HG02884 (cell line): ENCODE measurements at regions not wholly inside any gene's neighbourhood (a gene's known extent, or its start where the extent isn't known, plus 50 kb on each side); places are given as distances from the start of the nearest gene placed in this dataset.
"Not testable (repeated sequence)": the region's sequence is repeated elsewhere in the genome, so short reads cannot be mapped to it uniquely, and the experiment has no call there.

ENCODE experiments used
- ATAC-seq: cut with Tn5 transposase; IDR thresholded peaks from one replicate; pipeline ENCODE4 v1.9.1; 2021; ENCODE audit warnings: mild to moderate bottlenecking, moderate library complexity; ENCODE audit not compliant: unreplicated experiment

- no peak for ATAC-seq
These were observed 140.9 kb downstream of the MZT1 start for GRCh38 chr13:72586518-72586917.

GRCh38 chr13:72585254-72585653 lies 142.2 kb downstream of the MZT1 start:
- no peak for ATAC-seq

- ATAC-seq, result no peak
These were observed 156.2 kb downstream of the MZT1 start for GRCh38 chr13:72571191-72571590.

GRCh38 chr13:72570019-72570418 lies 157.4 kb downstream of the MZT1 start:
- ATAC-seq, result no peak

GRCh38 chr13:72567566-72567965 lies 159.9 kb downstream of the MZT1 start:
- no peak for ATAC-seq

GRCh38 chr13:72566526-72566925 lies 160.9 kb downstream of the MZT1 start:
- no peak for ATAC-seq

GRCh38 chr13:72565893-72566292 lies 161.5 kb downstream of the MZT1 start:
- no peak for ATAC-seq

- no peak for ATAC-seq
These were observed 164.7 kb downstream of the MZT1 start for GRCh38 chr13:72562686-72563085.

- ATAC-seq, result no peak
These were observed 165.6 kb downstream of the MZT1 start for GRCh38 chr13:72561791-72562190.

- ATAC-seq, result no peak
These were observed 167.7 kb downstream of the MZT1 start for GRCh38 chr13:72559716-72560115.

- no peak for ATAC-seq
These were observed 170.5 kb downstream of the MZT1 start for GRCh38 chr13:72556945-72557344.

- ATAC-seq, result no peak
These were observed 171.8 kb downstream of the MZT1 start for GRCh38 chr13:72555601-72556000.

GRCh38 chr13:72552731-72553130 lies 174.7 kb downstream of the MZT1 start:
- no peak for ATAC-seq

GRCh38 chr13:72545895-72546294 lies 181.5 kb downstream of the MZT1 start:
- not testable (repeated sequence) for ATAC-seq

- ATAC-seq, result no peak
These were observed 182.3 kb downstream of the MZT1 start for GRCh38 chr13:72545030-72545719.

GRCh38 chr13:72544042-72544441 lies 183.4 kb downstream of the MZT1 start:
- ATAC-seq, result no peak

GRCh38 chr13:72542241-72542640 lies 185.2 kb downstream of the MZT1 start:
- ATAC-seq, result no peak

- ATAC-seq, result no peak
These were observed 185.8 kb downstream of the MZT1 start for GRCh38 chr13:72541674-72542073.

- ATAC-seq, result no peak
These were observed 186.5 kb downstream of the MZT1 start for GRCh38 chr13:72540881-72541280.

GRCh38 chr13:72539925-72540324 lies 187.5 kb downstream of the MZT1 start:
- no peak for ATAC-seq

GRCh38 chr13:72537782-72538181 lies 189.6 kb downstream of the MZT1 start:
- ATAC-seq, result no peak

GRCh38 chr13:72537395-72537780 lies 190.0 kb downstream of the MZT1 start:
- no peak for ATAC-seq

GRCh38 chr13:72536714-72537394 lies 190.6 kb downstream of the MZT1 start:
- ATAC-seq, result no peak
